Transverse colon (tissue), 4 donors: ENCODE measurements at regions not wholly inside any gene's neighbourhood (a gene's known extent, or its start where the extent isn't known, plus 50 kb on each side); places are given as distances from the start of the nearest gene placed in this dataset.

Source experiments
- DNase-seq: peaks from one replicate; pipeline ENCODE4 v3.0.0-alpha.2; 2019
- H3K27ac ChIP-seq, 4 donors: fragments of 200-600 bp; sonication (generic); 2 replicates each; pipeline ENCODE4 v1.5.1; 2016 to 2018; ENCODE audit warnings: inconsistent platforms in 4 of 4
- H3K27me3 ChIP-seq: fragments of 200-600 bp; sonication (generic); 2 replicates; pipeline ENCODE4 v1.5.1; 2017; ENCODE audit warnings: inconsistent platforms
- H3K36me3 ChIP-seq, 4 donors: fragments of 200-600 bp; sonication (generic); 2 replicates each; pipeline ENCODE4 v1.5.1; 2017 to 2019; ENCODE audit warnings: inconsistent platforms in 4 of 4
- H3K4me1 ChIP-seq, 4 donors: fragments of 200-600 bp; sonication (generic); 2 replicates each; pipeline ENCODE4 v1.5.1; 2017 to 2020; ENCODE audit warnings: inconsistent platforms in 4 of 4
- H3K4me3 ChIP-seq, 4 donors: fragments of 200-600 bp; sonication (generic); 1 replicate in 1 of 4; 2 replicates in 3 of 4; pipeline versions ENCODE4 v1.5.1 to v1.6.1; 2017 to 2019; ENCODE audit warnings: inconsistent platforms in 4 of 4
- H3K9me3 ChIP-seq, 2 donors: fragments of 200-600 bp; sonication (generic); 2 replicates each; pipeline ENCODE4 v1.5.1; 2017 to 2019; ENCODE audit warnings: inconsistent platforms in 2 of 2
- CTCF ChIP-seq, 5 experiments: fragments of 200-600 bp in 3 of 5; fragments of 450-650 bp in 2 of 5; sonication (generic) in 3 of 5; IDR thresholded peaks; 1 replicate in 2 of 5; 2 replicates in 3 of 5; pipeline ENCODE4 v1.5.1; 2016 to 2017; ENCODE audit warnings: antibody characterized with exemption in 5 of 5, inconsistent platforms in 3 of 5, mild to moderate bottlenecking in 2 of 5, moderate library complexity in 1 of 5
- EP300 ChIP-seq: sonication (generic); formaldehyde crosslinking; IDR thresholded peaks from one replicate; pipeline ENCODE4 v1.6.1; 2017; ENCODE audit warnings: antibody characterized with exemption, low read depth
- POLR2A ChIP-seq: fragments of 450-650 bp; IDR thresholded peaks from one replicate; pipeline ENCODE4 v1.6.1; 2016; ENCODE audit warnings: antibody characterized with exemption, mild to moderate bottlenecking, moderate library complexity
- POLR2AphosphoS5 ChIP-seq, 3 donors: sonication (generic); formaldehyde crosslinking; IDR thresholded peaks; one replicate each; pipeline ENCODE4 v1.6.1; 2016; ENCODE audit warnings: antibody characterized with exemption in 3 of 3
- WGBS, 2 donors: methylation state at CpG; one replicate each; pipeline ENCODE4 v1.1.5; 2018; ENCODE audit warnings: low coverage in 1 of 2; 5-methylcytosine and 5-hydroxymethylcytosine counted together
- in situ Hi-C, 4 donors: fragments of 200-750 bp; cut with MboI; loops; one replicate each; pipeline versions ENCODE4 v1.15.0 to v1.15.1; 2017; ENCODE audit warnings: low sequenced_read_pairs in 3 of 4, low pct_ligation_motif_present in 1 of 4, low pct_unique_long_range_greater_than_20kb in 1 of 4
- intact Hi-C: fragments of 100-400 bp; cut with DNase I; formaldehyde crosslinking; loops from one replicate; pipeline ENCODE4 v1.15.1; 2023; ENCODE audit warnings: low total_unique reads

DNA sequence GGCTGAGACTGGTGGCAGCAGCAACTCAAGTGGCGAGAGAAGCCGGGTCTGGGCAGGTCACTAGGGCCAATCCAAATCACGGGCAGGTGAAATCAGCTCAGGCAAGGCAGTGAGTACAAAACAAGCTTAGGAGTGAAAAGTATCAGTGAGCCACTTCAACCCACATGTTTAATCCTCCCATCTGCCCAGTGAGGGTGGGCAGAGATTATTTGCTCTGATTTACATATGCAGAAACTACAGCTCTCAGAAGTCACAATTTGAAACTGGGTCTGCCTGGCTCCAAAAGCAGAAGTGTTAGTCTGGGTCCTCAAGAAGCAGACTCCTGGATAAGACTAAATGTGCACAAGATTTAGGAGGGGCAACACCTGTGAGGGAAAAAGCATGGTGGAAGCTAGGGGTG, 173.7 kb upstream of the LRFN2 start:
- 90% methylated on average over 3 of the region's 3 CpGs; no CpG with 5 or more reads in 1 of the 2 donors for WGBS, 2 donors
- H3K9me3 ChIP-seq = no peaks in the 10 kb centered on the region
- H3K4me3 ChIP-seq = no peak overlapping the region
- H3K27ac ChIP-seq = no peak overlapping the region
- peaks cover 0 to 11% (median 6%) of the 10 kb centered on the region in 4 donors for H3K4me1 ChIP-seq
- intact Hi-C loops (no loop called here), in situ Hi-C loops (no loop called here)
- TF ChIP-seq CTCF (IDR thresholded peaks at IDR 0.05) (no peak), EP300 (no peak), POLR2AphosphoS5 (IDR thresholded peaks at IDR 0.05) (no peak), POLR2A (no peak)
- peaks cover 7% of the 10 kb centered on the region for H3K27me3 ChIP-seq
- no peak for DNase-seq
- H3K36me3 ChIP-seq = no peaks in the 10 kb centered on the region

DNA sequence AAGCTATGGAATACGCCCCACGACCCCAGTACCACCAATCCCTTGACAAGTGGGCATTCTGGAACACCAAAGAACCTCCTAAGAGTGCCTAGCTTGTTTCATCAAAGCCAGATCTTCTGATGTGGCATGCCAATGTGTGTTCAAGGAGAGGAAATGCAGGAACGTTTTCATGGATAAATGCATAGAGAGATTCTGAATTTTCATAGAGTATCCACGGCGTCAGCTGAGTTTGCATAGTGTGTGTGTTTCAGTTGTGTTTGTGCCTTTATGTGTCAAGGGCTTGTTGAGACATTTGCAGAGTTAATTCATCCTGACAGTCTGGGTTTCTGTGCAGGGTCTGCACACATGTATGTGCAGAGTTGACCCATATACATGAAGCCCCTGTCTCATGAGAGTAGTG, 172.7 kb upstream of the LRFN2 start:
- DNase-seq = no peak

DNA sequence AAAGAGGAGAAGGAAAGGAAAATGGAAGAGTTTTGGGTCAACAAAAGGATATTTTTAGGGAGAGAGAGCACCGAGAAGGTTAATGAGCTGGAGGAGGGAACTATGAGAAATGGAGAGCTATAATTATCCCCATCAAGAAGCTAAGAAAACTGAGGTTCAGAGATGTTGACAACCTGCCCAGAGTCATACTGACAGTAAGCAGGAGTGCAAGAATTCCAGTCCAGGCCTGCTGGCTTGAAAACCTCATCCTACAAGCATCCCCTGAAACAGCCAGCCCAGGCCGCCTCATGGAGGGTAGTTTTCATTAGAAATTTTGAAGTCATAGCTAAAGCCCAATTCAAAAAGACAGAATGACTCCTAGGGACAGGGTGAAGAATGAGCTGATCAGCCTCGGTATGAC, 172.1 kb upstream of the LRFN2 start:
- in situ Hi-C loops = no loop called here
- no peaks in the 10 kb centered on the region for H3K9me3 ChIP-seq
- DNase-seq = no peak
- H3K27me3 ChIP-seq = peaks cover 22% of the 10 kb centered on the region
- intact Hi-C loops = no loop called here
- H3K27ac ChIP-seq = no peak overlapping the region
- peaks cover 0 to 7% (median 2%) of the 10 kb centered on the region in 4 donors for H3K4me1 ChIP-seq
- WGBS, 2 donors = 71 to 79% methylated on average over 2 to 3 of the region's 3 CpGs
- TF ChIP-seq CTCF (IDR thresholded peaks at IDR 0.05) = no peak
- peak in 2 of 3 donors; percentile 40 to 42 for TF ChIP-seq POLR2AphosphoS5 (IDR thresholded peaks at IDR 0.05)
- TF ChIP-seq POLR2A = no peak
- no peaks in the 10 kb centered on the region for H3K36me3 ChIP-seq
- no peak overlapping the region for H3K4me3 ChIP-seq

More for the DNA sequence above, 172.7 kb upstream of the LRFN2 start:
- TF ChIP-seq EP300 = no peak
- TF ChIP-seq CTCF (IDR thresholded peaks at IDR 0.05) = no peak
- TF ChIP-seq POLR2AphosphoS5 (IDR thresholded peaks at IDR 0.05) = no peak
- no peak for TF ChIP-seq POLR2A
- Histone ChIP-seq H3K27me3 (peaks cover 16% of the 10 kb centered on the region), H3K4me1 (peaks cover 0 to 7% (median 4%) of the 10 kb centered on the region in 4 donors), H3K4me3 (no peak overlapping the region), H3K36me3 (no peaks in the 10 kb centered on the region), H3K9me3 (no peaks in the 10 kb centered on the region), H3K27ac (peak overlapping the region in 1 of 4 donors; percentile 26)
- in situ Hi-C loops (no loop called here), intact Hi-C loops (no loop called here)
- WGBS, 2 donors = 80 to 82% methylated on average over 5 of the region's 5 CpGs

DNA sequence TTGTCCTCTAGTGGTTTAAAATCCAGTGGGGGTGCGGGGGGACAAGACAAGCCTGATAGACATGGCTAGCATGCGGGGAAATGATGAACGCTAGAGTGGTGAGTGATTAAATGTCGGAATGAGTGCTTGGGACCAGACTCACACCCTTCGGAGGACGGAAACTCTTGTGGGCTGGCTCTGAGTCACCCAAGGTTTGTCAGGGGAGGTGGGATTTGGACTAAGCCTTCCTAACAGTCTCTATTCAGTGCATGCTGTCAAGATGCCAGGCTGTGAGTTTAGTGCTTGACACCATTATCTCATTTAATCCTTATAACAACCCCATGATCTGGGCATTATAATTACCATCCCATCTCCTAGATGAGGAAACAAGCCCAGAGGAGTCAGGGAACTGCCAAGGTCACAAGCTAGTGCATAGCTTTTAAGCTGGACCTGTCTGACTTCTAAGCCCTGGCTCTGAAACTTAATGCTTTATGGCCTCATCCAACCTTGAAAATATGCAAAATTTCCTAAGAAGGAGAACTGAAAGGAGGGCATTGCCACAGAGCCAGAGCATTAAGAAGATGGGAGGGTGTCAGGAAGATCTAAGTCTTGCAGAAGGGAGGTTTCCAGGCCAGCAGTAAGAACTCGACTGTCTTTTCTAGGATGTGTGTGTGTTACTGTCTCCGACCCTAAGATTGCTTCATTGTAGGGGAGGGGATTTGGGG, 168.7 kb upstream of the LRFN2 start:
- WGBS, 2 donors = 76 to 80% methylated on average over 1 to 8 of the region's 8 CpGs

More for the DNA sequence above, 168.7 kb upstream of the LRFN2 start:
- no peak for DNase-seq
- Histone ChIP-seq H3K9me3 (no peaks in the 10 kb centered on the region), H3K4me1 (no peaks in the 10 kb centered on the region), H3K27me3 (peaks cover 23% of the 10 kb centered on the region), H3K4me3 (no peak overlapping the region), H3K27ac (peak overlapping the region in 1 of 4 donors; percentile 42), H3K36me3 (no peaks in the 10 kb centered on the region)
- intact Hi-C loops = no loop called here
- in situ Hi-C loops = no loop called here
- TF ChIP-seq POLR2A = no peak
